HT1080 (cell line): ENCODE measurements at regions not wholly inside any gene's neighbourhood (a gene's known extent, or its start where the extent isn't known, plus 50 kb on each side); places are given as distances from the start of the nearest gene placed in this dataset.
"Not testable (repeated sequence)": the region's sequence is repeated elsewhere in the genome, so short reads cannot be mapped to it uniquely, and the experiment has no call there.

Source experiments
- DNase-seq: peaks from one replicate; pipeline ENCODE4 v3.0.0-alpha.2; 2015; ENCODE audit warnings: low read depth

- no peak for DNase-seq
These were observed 999.3 kb upstream of the GRIA3 start for GRCh38 chrX:122184791-122185190.

- no peak for DNase-seq
These were observed 996.9 kb upstream of the GRIA3 start for GRCh38 chrX:122187069-122187713.

- no peak for DNase-seq
These were observed 995.3 kb upstream of the GRIA3 start for GRCh38 chrX:122188751-122189150.

GRCh38 chrX:122196343-122196742, 987.7 kb upstream of the GRIA3 start:
- no peak for DNase-seq

- DNase-seq = no peak
These were observed 980.7 kb upstream of the GRIA3 start for GRCh38 chrX:122203399-122203798.

GRCh38 chrX:122218666-122219065, 965.4 kb upstream of the GRIA3 start:
- no peak for DNase-seq

GRCh38 chrX:122219226-122219625, 964.9 kb upstream of the GRIA3 start:
- DNase-seq = no peak

- DNase-seq = no peak
These were observed 964.3 kb upstream of the GRIA3 start for GRCh38 chrX:122219735-122220134.

GRCh38 chrX:122220644-122221373, 963.3 kb upstream of the GRIA3 start:
- no peak for DNase-seq

- DNase-seq = not testable (repeated sequence)
These were observed 962.3 kb upstream of the GRIA3 start for GRCh38 chrX:122221810-122222209.

- DNase-seq = not testable (repeated sequence)
These were observed 959.9 kb upstream of the GRIA3 start for GRCh38 chrX:122224137-122224536.

GRCh38 chrX:122238801-122239200, 945.3 kb upstream of the GRIA3 start:
- peak; percentile 66 for DNase-seq

- no peak for DNase-seq
These were observed 942.1 kb upstream of the GRIA3 start for GRCh38 chrX:122241959-122242358.

GRCh38 chrX:122244080-122244479, 940.0 kb upstream of the GRIA3 start:
- DNase-seq = no peak

- DNase-seq = no peak
These were observed 938.9 kb upstream of the GRIA3 start for GRCh38 chrX:122245175-122245574.

GRCh38 chrX:122245943-122246342, 938.1 kb upstream of the GRIA3 start:
- DNase-seq = no peak

GRCh38 chrX:122246937-122247336, 937.1 kb upstream of the GRIA3 start:
- DNase-seq = no peak

- DNase-seq = no peak
These were observed 935.4 kb upstream of the GRIA3 start for GRCh38 chrX:122248681-122249080.

- no peak for DNase-seq
These were observed 931.6 kb upstream of the GRIA3 start for GRCh38 chrX:122252454-122252853.

GRCh38 chrX:122268353-122268752, 915.7 kb upstream of the GRIA3 start:
- no peak for DNase-seq

- DNase-seq = no peak
These were observed 914.8 kb upstream of the GRIA3 start for GRCh38 chrX:122269243-122269781.

- no peak for DNase-seq
These were observed 913.1 kb upstream of the GRIA3 start for GRCh38 chrX:122270809-122271494.
